SU-DHL-6 (cell line): ENCODE measurements at regions not wholly inside any gene's neighbourhood (a gene's known extent, or its start where the extent isn't known, plus 50 kb on each side); places are given as distances from the start of the nearest gene placed in this dataset.
"Not testable (repeated sequence)": the region's sequence is repeated elsewhere in the genome, so short reads cannot be mapped to it uniquely, and the experiment has no call there.

ENCODE experiments used
- H2AFZ ChIP-seq: fragments of 200-600 bp; sonication (generic); 2 replicates; pipeline ENCODE4 v1.6.1; 2014; ENCODE audit warnings: low read depth, mild to moderate bottlenecking, moderate library complexity, mixed read lengths, antibody characterized with exemption, low read length; ENCODE audit not compliant: severe bottlenecking
- H3F3A ChIP-seq: fragments of 200-600 bp; shearing (Covaris generic); 2 replicates; pipeline ENCODE4 v1.6.0; 2016; ENCODE audit warnings: antibody characterized with exemption, mild to moderate bottlenecking; ENCODE audit not compliant: insufficient read depth
- H3K27ac ChIP-seq: fragments of 200-600 bp; sonication (generic); 2 replicates; pipeline ENCODE4 v1.5.1; 2016; ENCODE audit warnings: low read depth, mild to moderate bottlenecking, low read length, moderate library complexity, mixed read lengths
- H3K27me3 ChIP-seq: fragments of 200-600 bp; sonication (generic), shearing (Covaris generic); 2 replicates; pipeline ENCODE4 v1.6.0; 2014; ENCODE audit warnings: mild to moderate bottlenecking, low read length
- H3K36me3 ChIP-seq: fragments of 200-600 bp; sonication (generic); 2 replicates; pipeline ENCODE4 v1.6.1; 2014; ENCODE audit warnings: mild to moderate bottlenecking, low read length, mixed read lengths
- H3K4me2 ChIP-seq: fragments of 300-600, 200-600 bp; shearing (Covaris generic), sonication (generic); 2 replicates; pipeline ENCODE4 v1.6.0; 2014; ENCODE audit warnings: low read length, low read depth, mild to moderate bottlenecking; ENCODE audit not compliant: poor library complexity, severe bottlenecking
- H3K4me3 ChIP-seq: fragments of 200-600 bp; sonication (generic); 2 replicates; pipeline ENCODE4 v1.5.1; 2014; ENCODE audit warnings: antibody characterized with exemption, low read length, mild to moderate bottlenecking, mixed read lengths; ENCODE audit not compliant: insufficient read depth, poor library complexity, severe bottlenecking
- H3K79me2 ChIP-seq: fragments of 200-600 bp; sonication (generic); 2 replicates; pipeline ENCODE4 v1.6.1; 2014; ENCODE audit warnings: mild to moderate bottlenecking, low read length, moderate library complexity; ENCODE audit not compliant: insufficient read depth
- H3K9ac ChIP-seq: fragments of 200-600 bp; sonication (generic); 2 replicates; pipeline ENCODE4 v1.7.0; 2014; ENCODE audit warnings: mild to moderate bottlenecking, low read length
- H3K9me2 ChIP-seq: fragments of 200-600 bp; sonication (generic); replicated peaks from 2 replicates; pipeline ENCODE4 v1.6.1; 2014; ENCODE audit warnings: low read length; ENCODE audit not compliant: insufficient read depth
- H3K9me3 ChIP-seq: fragments of 200-600 bp; sonication (generic); 2 replicates; pipeline ENCODE4 v1.6.1; 2014; ENCODE audit warnings: low read length, mixed read lengths; ENCODE audit not compliant: insufficient read depth
- H4K20me1 ChIP-seq: fragments of 200-600 bp; sonication (generic); 2 replicates; pipeline ENCODE4 v1.6.1; 2014; ENCODE audit warnings: low read depth, mild to moderate bottlenecking, antibody characterized with exemption, low read length, moderate library complexity, mixed read lengths
- EZH2phosphoT487 ChIP-seq: fragments of 200-600 bp; sonication (generic), shearing (Covaris generic); conservative IDR thresholded peaks from 2 replicates; pipeline ENCODE4 v1.6.1; 2018; ENCODE audit warnings: mild to moderate bottlenecking, antibody characterized with exemption, low read length, moderate library complexity, mixed read lengths
- TF ChIP-seq, protein P1 (sequence below): fragments of 200-600 bp; sonication (generic); IDR thresholded peaks from one replicate; pipeline ENCODE4 v1.5.1; 2017; ENCODE audit warnings: antibody characterized with exemption, mild to moderate bottlenecking, low read length, moderate library complexity; ENCODE audit not compliant: insufficient read depth, poor library complexity, severe bottlenecking

DNA sequence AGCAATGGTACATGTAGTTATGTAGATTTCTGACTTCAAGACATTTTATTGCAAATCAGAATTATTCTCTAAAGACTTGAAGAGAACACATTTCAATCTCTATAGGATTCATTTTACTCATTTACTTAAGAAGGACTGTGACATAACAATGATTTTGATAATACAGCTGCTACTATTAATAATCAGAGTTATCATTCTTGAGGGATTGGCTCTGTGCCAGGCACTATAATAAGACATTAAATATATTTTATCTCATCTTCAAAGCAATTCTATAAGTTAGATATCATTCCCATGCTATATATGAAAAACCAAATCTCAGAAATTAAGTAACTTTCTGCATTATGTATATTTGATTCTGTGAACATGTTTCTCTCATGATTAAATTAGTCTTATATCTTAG lies 103.7 kb upstream of the CALCR start:
- Histone ChIP-seq H3K4me2 (no peak overlapping the region), H3K27ac (no peak overlapping the region)
- TF ChIP-seq EZH2phosphoT487: no peak
- TF ChIP-seq, protein P1, sequence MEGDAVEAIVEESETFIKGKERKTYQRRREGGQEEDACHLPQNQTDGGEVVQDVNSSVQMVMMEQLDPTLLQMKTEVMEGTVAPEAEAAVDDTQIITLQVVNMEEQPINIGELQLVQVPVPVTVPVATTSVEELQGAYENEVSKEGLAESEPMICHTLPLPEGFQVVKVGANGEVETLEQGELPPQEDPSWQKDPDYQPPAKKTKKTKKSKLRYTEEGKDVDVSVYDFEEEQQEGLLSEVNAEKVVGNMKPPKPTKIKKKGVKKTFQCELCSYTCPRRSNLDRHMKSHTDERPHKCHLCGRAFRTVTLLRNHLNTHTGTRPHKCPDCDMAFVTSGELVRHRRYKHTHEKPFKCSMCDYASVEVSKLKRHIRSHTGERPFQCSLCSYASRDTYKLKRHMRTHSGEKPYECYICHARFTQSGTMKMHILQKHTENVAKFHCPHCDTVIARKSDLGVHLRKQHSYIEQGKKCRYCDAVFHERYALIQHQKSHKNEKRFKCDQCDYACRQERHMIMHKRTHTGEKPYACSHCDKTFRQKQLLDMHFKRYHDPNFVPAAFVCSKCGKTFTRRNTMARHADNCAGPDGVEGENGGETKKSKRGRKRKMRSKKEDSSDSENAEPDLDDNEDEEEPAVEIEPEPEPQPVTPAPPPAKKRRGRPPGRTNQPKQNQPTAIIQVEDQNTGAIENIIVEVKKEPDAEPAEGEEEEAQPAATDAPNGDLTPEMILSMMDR: no peak

DNA sequence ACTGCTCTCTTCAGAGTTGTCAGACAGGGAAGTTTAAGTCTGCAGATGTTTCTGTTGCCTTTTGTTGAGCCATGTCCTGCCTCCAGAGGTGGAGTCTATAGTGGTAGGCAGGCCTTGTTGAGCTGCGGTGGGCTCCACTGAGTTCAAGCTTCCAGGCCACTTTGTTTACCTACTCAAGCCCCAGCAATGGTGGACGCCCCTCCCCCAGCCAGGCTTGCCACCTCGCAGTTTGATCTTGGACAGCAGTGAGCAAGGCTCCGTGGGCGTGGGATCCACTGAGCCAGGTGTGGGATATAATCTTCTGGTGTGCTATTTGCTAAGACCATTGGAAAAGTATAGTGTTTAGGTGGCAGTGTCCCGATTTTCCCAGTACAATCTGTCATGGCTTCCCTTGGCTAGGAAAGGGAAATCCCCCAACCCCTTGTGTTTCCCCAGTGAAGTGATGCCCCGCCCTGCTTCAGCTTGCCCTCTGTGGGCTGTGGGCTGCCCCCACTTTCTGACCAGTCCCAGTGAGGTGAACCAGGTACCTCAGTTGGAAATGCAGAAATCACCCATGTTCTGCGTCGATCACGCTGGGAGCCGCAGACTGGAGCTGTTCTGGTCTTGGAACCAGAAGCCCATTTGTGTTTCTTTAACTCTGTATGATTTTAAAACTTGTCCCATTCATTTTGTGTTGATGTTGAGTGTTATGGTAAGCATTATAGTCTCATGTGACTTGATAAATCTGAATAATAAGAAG lies 89.2 kb upstream of the CALCR start:
- no peaks in the 10 kb centered on the region for H3F3A ChIP-seq
- no peak overlapping the region for H3K4me2 ChIP-seq
- H3K27me3 ChIP-seq: no peaks in the 10 kb centered on the region
- TF ChIP-seq EZH2phosphoT487: no peak
- TF ChIP-seq, protein P1: no peak
- no peaks in the 10 kb centered on the region for H4K20me1 ChIP-seq
- H3K27ac ChIP-seq: no peak overlapping the region
- no peaks in the 10 kb centered on the region for H3K9me3 ChIP-seq
- H3K4me3 ChIP-seq: no peak overlapping the region
- no peak overlapping the region for H3K9ac ChIP-seq
- no peaks in the 10 kb centered on the region for H3K79me2 ChIP-seq
- H3K9me2 ChIP-seq: no peaks in the 10 kb centered on the region
- no peak overlapping the region for H2AFZ ChIP-seq
- no peaks in the 10 kb centered on the region for H3K36me3 ChIP-seq

More for the DNA sequence above, 103.7 kb upstream of the CALCR start:
- Histone ChIP-seq H3F3A (no peaks in the 10 kb centered on the region), H3K27me3 (no peaks in the 10 kb centered on the region), H3K79me2 (no peaks in the 10 kb centered on the region), H3K9me2 (no peaks in the 10 kb centered on the region), H3K9me3 (no peaks in the 10 kb centered on the region), H3K4me3 (no peak overlapping the region), H2AFZ (no peak overlapping the region), H4K20me1 (no peaks in the 10 kb centered on the region), H3K9ac (no peak overlapping the region), H3K36me3 (no peaks in the 10 kb centered on the region)

DNA sequence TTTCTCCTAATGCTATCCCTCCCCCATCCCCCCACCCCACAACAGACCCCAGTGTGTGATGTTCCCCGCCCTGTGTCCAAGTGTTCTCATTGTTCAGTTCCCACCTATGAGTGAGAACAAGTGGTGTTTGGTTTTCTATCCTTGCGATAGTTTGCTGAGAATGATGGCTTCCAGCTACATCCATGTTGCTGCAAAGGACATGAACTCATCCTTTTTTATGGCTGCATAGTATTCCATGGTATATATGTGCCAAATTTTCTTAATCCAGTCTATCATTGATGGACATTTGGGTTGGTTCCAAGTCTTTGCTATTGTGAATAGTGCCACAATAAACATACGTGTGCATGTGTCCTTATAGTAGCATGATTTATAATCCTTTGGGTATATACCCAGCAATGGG lies 83.6 kb upstream of the CALCR start:
- not testable (repeated sequence) for H3K4me2 ChIP-seq, H2AFZ ChIP-seq, H3K9ac ChIP-seq, H3K27ac ChIP-seq, H4K20me1 ChIP-seq, H3K27me3 ChIP-seq, H3K9me3 ChIP-seq, H3K4me3 ChIP-seq, H3K79me2 ChIP-seq, H3K9me2 ChIP-seq, H3K36me3 ChIP-seq, H3F3A ChIP-seq

DNA sequence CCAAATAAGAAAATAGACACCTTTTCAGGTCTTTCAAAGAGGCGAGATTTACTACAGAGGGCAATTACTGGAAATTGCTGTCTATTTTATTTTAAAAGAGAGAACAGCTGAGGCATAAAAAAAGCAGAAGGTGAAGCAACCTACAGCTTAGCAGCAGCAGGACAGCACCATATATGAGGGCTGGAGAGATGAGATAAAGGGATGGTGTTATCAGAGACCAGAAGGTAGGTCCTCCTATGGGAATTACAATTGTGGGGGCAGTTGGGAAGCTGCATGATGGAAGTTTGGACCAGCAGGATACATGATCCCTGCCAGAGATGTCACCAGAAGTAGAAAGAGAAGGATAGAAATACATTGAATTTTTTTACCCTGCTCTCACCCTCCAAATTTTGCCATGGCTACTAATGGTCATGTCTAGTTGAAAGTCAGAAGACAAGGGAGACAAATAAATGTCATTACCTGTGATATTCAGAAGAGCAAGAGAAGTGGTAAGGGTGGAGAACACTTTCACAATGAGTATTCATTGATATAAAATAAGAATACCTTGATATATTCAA lies 77.2 kb upstream of the CALCR start:
- H3K27ac ChIP-seq: no peak overlapping the region
- H3K27me3 ChIP-seq: no peaks in the 10 kb centered on the region; the same call in 1 of the 2 replicates
- no peaks in the 10 kb centered on the region for H3K9me3 ChIP-seq
- H3K36me3 ChIP-seq: no peaks in the 10 kb centered on the region
- no peak overlapping the region for H3K4me2 ChIP-seq
- H4K20me1 ChIP-seq: peaks cover 5% of the 10 kb centered on the region; the same call in 1 of the 2 replicates
- H3K4me3 ChIP-seq: no peak overlapping the region
- H3K9ac ChIP-seq: no peak overlapping the region
- H3K9me2 ChIP-seq: no peaks in the 10 kb centered on the region
- TF ChIP-seq EZH2phosphoT487: no peak
- TF ChIP-seq, protein P1: no peak
- no peak overlapping the region for H2AFZ ChIP-seq
- H3F3A ChIP-seq: no peaks in the 10 kb centered on the region
- no peaks in the 10 kb centered on the region for H3K79me2 ChIP-seq
